MM.1S (cell line): ENCODE measurements at regions not wholly inside any gene's neighbourhood (a gene's known extent, or its start where the extent isn't known, plus 50 kb on each side); places are given as distances from the start of the nearest gene placed in this dataset.

ENCODE experiments used
- EZH2 ChIP-seq: fragments of 300-600 bp; sonication (generic); optimal IDR thresholded peaks from 2 replicates; pipeline ENCODE3; 2017; ENCODE audit warnings: low read depth, mild to moderate bottlenecking, antibody characterized with exemption, low read length, mixed read lengths
- EZH2phosphoT487 ChIP-seq: fragments of 300-600 bp; sonication (generic); IDR thresholded peaks from 2 replicates; pipeline ENCODE4 v1.6.1; 2018; ENCODE audit warnings: antibody characterized with exemption, low read length
- TF ChIP-seq, protein P1 (sequence below): fragments of 300-600 bp; sonication (generic); IDR thresholded peaks from 2 replicates; pipeline ENCODE4 v1.5.1; 2016; ENCODE audit warnings: antibody characterized with exemption, low read length, mixed read lengths

DNA sequence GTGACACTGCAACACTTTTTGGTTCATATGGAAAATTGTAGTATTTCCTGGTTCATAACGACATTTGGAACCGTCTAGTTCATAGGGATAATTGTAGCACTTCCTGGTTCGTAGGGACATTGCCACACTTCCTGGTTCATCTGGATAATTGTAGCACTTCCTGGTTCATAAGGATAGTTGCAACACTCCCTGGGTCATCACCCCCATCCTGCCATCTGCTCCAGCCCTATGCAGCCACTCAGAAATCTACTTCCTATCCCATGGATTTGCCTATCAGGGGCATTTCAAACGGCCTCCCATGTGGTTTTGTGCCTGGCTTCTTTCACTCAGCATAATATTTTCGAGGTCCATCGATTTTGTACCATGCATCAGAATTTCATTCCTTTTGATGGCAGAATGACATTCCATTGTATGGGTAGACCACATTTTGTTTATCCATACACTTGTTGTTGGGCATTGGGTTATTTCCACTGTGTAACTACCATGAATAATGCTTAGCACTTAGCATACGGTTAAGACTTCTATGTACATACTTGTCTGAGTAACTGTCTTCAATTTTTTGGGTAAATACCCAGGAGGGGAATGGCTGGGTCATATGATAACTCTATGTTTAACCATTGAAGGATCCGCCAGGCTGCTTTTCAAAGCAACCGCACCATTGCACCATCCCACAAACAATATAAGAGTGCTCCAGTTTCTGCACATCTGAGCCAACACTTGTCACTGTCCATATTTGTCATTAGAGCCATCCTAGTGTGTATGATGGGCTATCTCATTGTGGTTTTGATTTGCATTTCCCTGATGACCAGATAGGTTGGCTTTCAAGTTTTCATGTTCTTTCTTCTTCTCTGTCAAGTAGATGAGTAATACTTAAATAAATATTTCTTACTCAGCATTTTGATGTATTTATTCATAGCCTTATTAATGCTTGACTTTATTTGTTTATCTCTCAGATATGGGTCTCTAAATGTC is 58.3 kb upstream of the CD99 start:
- TF ChIP-seq, protein P1, sequence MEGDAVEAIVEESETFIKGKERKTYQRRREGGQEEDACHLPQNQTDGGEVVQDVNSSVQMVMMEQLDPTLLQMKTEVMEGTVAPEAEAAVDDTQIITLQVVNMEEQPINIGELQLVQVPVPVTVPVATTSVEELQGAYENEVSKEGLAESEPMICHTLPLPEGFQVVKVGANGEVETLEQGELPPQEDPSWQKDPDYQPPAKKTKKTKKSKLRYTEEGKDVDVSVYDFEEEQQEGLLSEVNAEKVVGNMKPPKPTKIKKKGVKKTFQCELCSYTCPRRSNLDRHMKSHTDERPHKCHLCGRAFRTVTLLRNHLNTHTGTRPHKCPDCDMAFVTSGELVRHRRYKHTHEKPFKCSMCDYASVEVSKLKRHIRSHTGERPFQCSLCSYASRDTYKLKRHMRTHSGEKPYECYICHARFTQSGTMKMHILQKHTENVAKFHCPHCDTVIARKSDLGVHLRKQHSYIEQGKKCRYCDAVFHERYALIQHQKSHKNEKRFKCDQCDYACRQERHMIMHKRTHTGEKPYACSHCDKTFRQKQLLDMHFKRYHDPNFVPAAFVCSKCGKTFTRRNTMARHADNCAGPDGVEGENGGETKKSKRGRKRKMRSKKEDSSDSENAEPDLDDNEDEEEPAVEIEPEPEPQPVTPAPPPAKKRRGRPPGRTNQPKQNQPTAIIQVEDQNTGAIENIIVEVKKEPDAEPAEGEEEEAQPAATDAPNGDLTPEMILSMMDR: no peak
- TF ChIP-seq EZH2phosphoT487 (no peak), EZH2 (no peak)
